Cerebellar nuclear complex (tissue), 1 donor: ENCODE measurements at regions not wholly inside any gene's neighbourhood (a gene's known extent, or its start where the extent isn't known, plus 50 kb on each side); places are given as distances from the start of the nearest gene placed in this dataset.
A peak's percentile ranks its signal among the peaks of the same experiment; 100 is the strongest.
"Not testable (repeated sequence)": the region's sequence is repeated elsewhere in the genome, so short reads cannot be mapped to it uniquely, and the experiment has no call there.

ENCODE experiments used
- DNase-seq, 2 experiments: peaks; one replicate each; lab custom pipeline; 2025; lab: John Stamatoyannopoulos, UW

- DNase-seq: no peak
These were observed 231.9 kb upstream of the MGAT5 start for GRCh38 chr2:134021830-134022524.

GRCh38 chr2:134023854-134024253, 230.0 kb upstream of the MGAT5 start:
- no peak for DNase-seq

GRCh38 chr2:134027980-134028379, 225.9 kb upstream of the MGAT5 start:
- DNase-seq: no peak

GRCh38 chr2:134029418-134029817, 224.5 kb upstream of the MGAT5 start:
- peak in 1 of 2 experiments; percentile 45 for DNase-seq

GRCh38 chr2:134031539-134031938, 222.3 kb upstream of the MGAT5 start:
- no peak for DNase-seq

- no peak for DNase-seq
These were observed 218.1 kb upstream of the MGAT5 start for GRCh38 chr2:134035605-134036370.

- no peak for DNase-seq
These were observed 213.8 kb upstream of the MGAT5 start for GRCh38 chr2:134039912-134040581.

GRCh38 chr2:134040626-134041172, 213.2 kb upstream of the MGAT5 start:
- not testable (repeated sequence) for DNase-seq

GRCh38 chr2:134041877-134042276, 212.0 kb upstream of the MGAT5 start:
- no peak for DNase-seq

GRCh38 chr2:134043028-134043427, 210.8 kb upstream of the MGAT5 start:
- not testable (repeated sequence) for DNase-seq

- DNase-seq: no peak
These were observed 201.7 kb upstream of the MGAT5 start for GRCh38 chr2:134052173-134052572.

GRCh38 chr2:134056173-134056572, 197.7 kb upstream of the MGAT5 start:
- no peak for DNase-seq

GRCh38 chr2:134061066-134061465, 192.8 kb upstream of the MGAT5 start:
- DNase-seq: not testable (repeated sequence)

- not testable (repeated sequence) for DNase-seq
These were observed 191.6 kb upstream of the MGAT5 start for GRCh38 chr2:134062235-134062634.

- DNase-seq: not testable (repeated sequence)
These were observed 190.0 kb upstream of the MGAT5 start for GRCh38 chr2:134063916-134064315.

GRCh38 chr2:134070281-134070741, 183.6 kb upstream of the MGAT5 start:
- DNase-seq: no peak

GRCh38 chr2:134072341-134072740, 181.5 kb upstream of the MGAT5 start:
- DNase-seq: peak in 1 of 2 experiments; percentile 4

GRCh38 chr2:134073023-134073422, 180.8 kb upstream of the MGAT5 start:
- no peak for DNase-seq

- DNase-seq: no peak
These were observed 179.3 kb upstream of the MGAT5 start for GRCh38 chr2:134074619-134075018.

- no peak for DNase-seq
These were observed 178.7 kb upstream of the MGAT5 start for GRCh38 chr2:134075204-134075603.

- no peak for DNase-seq
These were observed 175.5 kb upstream of the MGAT5 start for GRCh38 chr2:134078354-134078753.

- DNase-seq: no peak
These were observed 174.5 kb upstream of the MGAT5 start for GRCh38 chr2:134079373-134079772.
